ENCODE measurements at regions not wholly inside any gene's neighbourhood (a gene's known extent, or its start where the extent isn't known, plus 50 kb on each side); places are given as distances from the start of the nearest gene placed in this dataset.

DNA sequence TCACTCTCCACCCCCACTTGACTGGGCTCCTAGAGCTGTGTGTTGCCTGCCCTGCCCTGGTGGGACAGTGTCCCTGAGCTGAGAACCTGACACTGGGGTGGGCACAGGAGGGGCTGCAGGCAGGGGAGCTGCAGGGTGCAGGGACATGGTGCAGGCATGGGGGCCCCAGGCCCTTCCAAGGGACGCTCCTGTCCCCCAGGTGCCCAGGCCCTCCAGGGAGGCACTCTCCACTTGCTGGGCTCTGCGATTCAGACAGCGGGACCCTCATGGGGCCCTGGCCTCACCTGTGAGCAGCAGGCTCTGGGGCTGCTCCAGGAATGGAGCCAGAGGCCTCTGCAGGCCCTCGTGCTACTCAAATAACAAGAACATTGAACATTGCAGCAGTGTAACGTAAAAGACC is 89.4 kb downstream of the BARX1 start:
- H3K4me3 ChIP-seq (ENCODE audit: low read depth, low read length), result no peak overlapping the region
- ChIA-PET POLR2A (no interaction called here), CTCF (no interaction called here)
- TF ChIP-seq, protein P1, sequence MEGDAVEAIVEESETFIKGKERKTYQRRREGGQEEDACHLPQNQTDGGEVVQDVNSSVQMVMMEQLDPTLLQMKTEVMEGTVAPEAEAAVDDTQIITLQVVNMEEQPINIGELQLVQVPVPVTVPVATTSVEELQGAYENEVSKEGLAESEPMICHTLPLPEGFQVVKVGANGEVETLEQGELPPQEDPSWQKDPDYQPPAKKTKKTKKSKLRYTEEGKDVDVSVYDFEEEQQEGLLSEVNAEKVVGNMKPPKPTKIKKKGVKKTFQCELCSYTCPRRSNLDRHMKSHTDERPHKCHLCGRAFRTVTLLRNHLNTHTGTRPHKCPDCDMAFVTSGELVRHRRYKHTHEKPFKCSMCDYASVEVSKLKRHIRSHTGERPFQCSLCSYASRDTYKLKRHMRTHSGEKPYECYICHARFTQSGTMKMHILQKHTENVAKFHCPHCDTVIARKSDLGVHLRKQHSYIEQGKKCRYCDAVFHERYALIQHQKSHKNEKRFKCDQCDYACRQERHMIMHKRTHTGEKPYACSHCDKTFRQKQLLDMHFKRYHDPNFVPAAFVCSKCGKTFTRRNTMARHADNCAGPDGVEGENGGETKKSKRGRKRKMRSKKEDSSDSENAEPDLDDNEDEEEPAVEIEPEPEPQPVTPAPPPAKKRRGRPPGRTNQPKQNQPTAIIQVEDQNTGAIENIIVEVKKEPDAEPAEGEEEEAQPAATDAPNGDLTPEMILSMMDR (IDR thresholded peaks at IDR 0.05; ENCODE audit: low read depth, low read length), result no peak
- DNase-seq (ENCODE audit: low read depth, low spot score), result no peak
- no peaks in the 10 kb centered on the region for H3K9me3 ChIP-seq (ENCODE audit: control insufficient read depth, insufficient read depth, low read length)
- H3K27me3 ChIP-seq (ENCODE audit: control insufficient read depth, insufficient read depth, low read length), result peaks cover 7% of the 10 kb centered on the region
- no peak overlapping the region for H3K27ac ChIP-seq (ENCODE audit: low read depth, low read length)

DNA sequence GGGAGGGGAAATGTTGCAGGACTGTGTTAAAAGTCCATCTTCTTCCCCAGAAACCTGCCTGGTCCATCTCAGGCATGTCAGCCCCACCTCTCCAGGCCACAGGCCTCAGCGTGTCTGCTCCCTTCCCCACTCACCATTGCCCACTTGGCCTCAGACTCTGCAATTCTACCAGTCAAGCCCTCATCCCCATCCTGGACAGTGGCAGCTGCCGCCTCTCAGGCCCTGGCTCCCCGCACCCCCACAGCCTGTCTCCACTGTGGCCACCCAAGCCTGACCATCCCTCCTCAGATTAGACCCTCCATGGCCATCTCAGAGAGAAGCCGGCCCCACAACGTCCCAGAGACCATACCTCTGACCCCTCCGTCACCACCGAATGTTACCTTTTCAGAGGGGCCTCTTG is 89.9 kb downstream of the BARX1 start:
- no peak for DNase-seq (ENCODE audit: low read depth, low spot score)
- CTCF ChIA-PET, result no interaction called here
- H3K4me3 ChIP-seq (ENCODE audit: low read depth, low read length), result no peak overlapping the region

DNA sequence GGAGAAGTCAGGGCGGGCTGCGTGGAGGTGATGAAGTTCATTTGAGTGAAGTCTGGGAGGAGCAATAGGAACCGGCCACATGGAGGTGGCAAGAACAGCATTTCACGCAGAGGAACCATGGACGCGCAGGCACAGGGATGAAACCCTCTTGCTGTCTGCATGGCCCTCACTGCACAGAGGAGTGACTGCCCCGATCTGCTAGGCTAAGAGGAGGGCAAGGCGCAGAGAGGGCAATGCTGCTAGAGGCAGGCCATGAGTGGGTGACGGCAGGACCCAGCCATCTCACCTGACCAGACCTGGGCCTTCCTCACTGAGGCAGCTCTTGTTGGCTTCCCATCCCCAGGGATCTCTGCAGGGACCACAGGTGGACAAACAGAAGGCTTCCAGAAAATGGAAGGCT is 90.3 kb downstream of the BARX1 start:
- Histone ChIP-seq H3K27me3 (ENCODE audit: control insufficient read depth, insufficient read depth, low read length) (peaks cover 12% of the 10 kb centered on the region), H3K27ac (ENCODE audit: low read depth, low read length) (no peak overlapping the region), H3K9me3 (ENCODE audit: control insufficient read depth, insufficient read depth, low read length) (no peaks in the 10 kb centered on the region), H3K4me3 (ENCODE audit: low read depth, low read length) (no peak overlapping the region)
- ChIA-PET CTCF (no interaction called here), POLR2A (no interaction called here)
- no peak for DNase-seq (ENCODE audit: low read depth, low spot score)
- TF ChIP-seq, protein P1 (IDR thresholded peaks at IDR 0.05; ENCODE audit: low read depth, low read length), result no peak

More for the DNA sequence above, 89.9 kb downstream of the BARX1 start:
- POLR2A ChIA-PET, result no interaction called here
- Histone ChIP-seq H3K27ac (ENCODE audit: low read depth, low read length) (no peak overlapping the region), H3K9me3 (ENCODE audit: control insufficient read depth, insufficient read depth, low read length) (no peaks in the 10 kb centered on the region), H3K27me3 (ENCODE audit: control insufficient read depth, insufficient read depth, low read length) (peaks cover 10% of the 10 kb centered on the region)
- TF ChIP-seq, protein P1 (IDR thresholded peaks at IDR 0.05; ENCODE audit: low read depth, low read length), result no peak

DNA sequence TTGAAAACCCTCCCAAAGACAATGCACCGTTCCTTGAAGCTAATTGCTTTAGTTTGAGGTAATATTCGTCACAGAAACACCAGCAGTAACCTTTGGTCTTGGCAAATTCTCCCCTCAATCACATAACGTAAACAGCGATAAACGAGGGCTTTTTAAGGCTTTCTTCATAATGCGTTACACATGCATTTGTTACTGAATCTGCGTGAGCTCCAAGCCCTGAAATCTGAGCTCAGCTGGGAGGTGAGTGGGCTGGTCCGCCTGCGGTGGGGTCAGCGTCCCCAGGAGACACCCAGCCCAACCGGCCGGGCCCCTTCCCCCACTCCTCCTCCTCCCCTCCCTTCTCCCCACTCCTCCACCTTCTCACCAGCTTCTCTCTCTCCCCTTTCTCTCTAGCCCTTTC is 91.1 kb downstream of the BARX1 start:
- CTCF ChIA-PET, result interaction anchor here (0.6 kb wide), 1 partner anchor 123 kb away, joined by 3 read pairs; no protein-coding TSS in a partner anchor

DNA sequence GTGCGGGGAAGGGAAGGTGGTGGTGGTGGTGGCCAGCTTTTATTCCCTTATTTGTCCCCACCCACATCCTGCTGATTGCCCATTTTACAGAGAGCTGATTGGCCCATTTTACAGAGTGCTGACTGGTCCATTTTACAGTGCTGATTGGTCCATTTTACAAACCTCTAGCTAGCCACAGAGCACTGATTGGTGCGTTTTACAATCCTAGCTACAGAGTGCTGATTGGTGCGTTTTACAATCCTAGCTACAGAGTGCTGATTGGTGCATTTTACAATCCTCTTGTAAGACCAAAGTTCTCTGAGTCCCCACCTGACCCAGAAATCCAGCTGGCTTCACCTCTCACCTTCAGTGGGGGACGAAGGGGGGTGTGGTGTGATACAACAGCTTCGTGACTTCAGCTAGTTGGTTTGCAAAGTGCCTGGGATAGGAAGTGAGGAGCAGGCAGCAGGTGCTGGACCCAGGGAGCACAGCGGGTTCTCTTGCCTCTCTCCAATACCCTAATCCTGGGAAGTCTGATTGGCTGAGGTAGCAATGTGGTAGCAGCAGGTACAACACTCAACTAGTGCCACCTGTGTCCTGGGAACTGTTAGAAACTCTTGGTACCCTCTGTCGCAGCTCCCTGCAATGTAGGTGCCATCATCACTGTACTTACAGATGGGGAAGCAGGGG is 92.1 kb downstream of the BARX1 start:
- CTCF ChIA-PET, result no interaction called here
- no peak for DNase-seq (ENCODE audit: low read depth, low spot score)
- Histone ChIP-seq H3K27ac (ENCODE audit: low read depth, low read length) (no peak overlapping the region), H3K4me3 (ENCODE audit: low read depth, low read length) (no peak overlapping the region), H3K27me3 (ENCODE audit: control insufficient read depth, insufficient read depth, low read length) (peaks cover 15% of the 10 kb centered on the region), H3K9me3 (ENCODE audit: control insufficient read depth, insufficient read depth, low read length) (no peaks in the 10 kb centered on the region)
- POLR2A ChIA-PET, result no interaction called here
- TF ChIP-seq, protein P1 (IDR thresholded peaks at IDR 0.05; ENCODE audit: low read depth, low read length), result no peak

More for the DNA sequence above, 91.1 kb downstream of the BARX1 start:
- peaks cover 15% of the 10 kb centered on the region for H3K27me3 ChIP-seq (ENCODE audit: control insufficient read depth, insufficient read depth, low read length)
- no peak overlapping the region for H3K4me3 ChIP-seq (ENCODE audit: low read depth, low read length)
- POLR2A ChIA-PET, result no interaction called here
- DNase-seq (ENCODE audit: low read depth, low spot score), result no peak
- no peak overlapping the region for H3K27ac ChIP-seq (ENCODE audit: low read depth, low read length)
- no peaks in the 10 kb centered on the region for H3K9me3 ChIP-seq (ENCODE audit: control insufficient read depth, insufficient read depth, low read length)
- TF ChIP-seq, protein P1 (IDR thresholded peaks at IDR 0.05; ENCODE audit: low read depth, low read length), result no peak

All from AG04450 (cell line).